Neutrophil (primary cell): ENCODE measurements at regions not wholly inside any gene's neighbourhood (a gene's known extent, or its start where the extent isn't known, plus 50 kb on each side); places are given as distances from the start of the nearest gene placed in this dataset.

Experiments
- H3K27ac ChIP-seq: fragments of 200-600 bp; sonication (generic); 2 replicates; pipeline ENCODE4 v1.5.1; 2016; ENCODE audit warnings: mild to moderate bottlenecking, moderate library complexity
- H3K27me3 ChIP-seq: fragments of 200-600 bp; sonication (generic); 2 replicates; pipeline ENCODE4 v1.6.0; 2016; ENCODE audit warnings: mild to moderate bottlenecking
- H3K36me3 ChIP-seq: fragments of 200-600 bp; sonication (generic); 2 replicates; pipeline ENCODE4 v1.5.1; 2017
- H3K4me1 ChIP-seq, 2 experiments: fragments of 200-600 bp in 1 of 2; sonication (generic) in 1 of 2; 1 replicate in 1 of 2; 2 replicates in 1 of 2; pipeline versions ENCODE4 v1.5.1 to v1.6.1; 2013 to 2016; ENCODE audit warnings: low read depth in 1 of 2, low read length in 1 of 2, mild to moderate bottlenecking in 1 of 2, moderate library complexity in 1 of 2; ENCODE audit not compliant: control insufficient read depth in 1 of 2, insufficient read depth in 1 of 2
- H3K4me3 ChIP-seq, 2 experiments: fragments of 200-600 bp in 1 of 2; sonication (generic) in 1 of 2; 1 replicate in 1 of 2; 2 replicates in 1 of 2; pipeline ENCODE4 v1.5.1; 2013 to 2016; ENCODE audit warnings: low read depth in 1 of 2, low read length in 1 of 2, mild to moderate bottlenecking in 1 of 2, moderate library complexity in 1 of 2
- H3K9me3 ChIP-seq: fragments of 200-600 bp; sonication (generic); 2 replicates; pipeline ENCODE4 v1.5.1; 2016
- CTCF ChIP-seq: fragments of 200-600 bp; sonication (generic); IDR thresholded peaks from 2 replicates; pipeline ENCODE4 v1.5.1; 2016; ENCODE audit warnings: antibody characterized with exemption

DNA sequence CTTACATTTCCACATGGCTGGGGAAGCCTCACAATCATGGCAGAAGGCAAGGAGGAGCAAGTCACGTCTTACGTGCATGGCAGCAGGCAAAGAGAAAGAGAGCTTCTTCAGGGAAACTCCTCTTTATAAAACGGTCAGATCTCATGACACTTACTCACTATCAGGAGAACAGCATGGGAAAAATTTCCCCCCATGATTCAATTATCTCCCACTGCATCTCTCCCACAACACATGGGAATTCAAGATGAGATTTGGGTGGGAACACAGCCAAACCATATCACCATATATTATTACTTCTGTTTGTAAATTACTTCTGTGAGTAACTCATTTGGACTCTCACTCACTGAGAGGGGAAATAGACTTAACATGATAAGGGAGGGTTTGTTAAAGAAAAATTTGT, 1496.8 kb upstream of the TMEM132C start:
- no peak for TF ChIP-seq CTCF
- Histone ChIP-seq H3K27me3 (no peaks in the 10 kb centered on the region), H3K4me1 (no peaks in the 10 kb centered on the region), H3K36me3 (no peaks in the 10 kb centered on the region), H3K9me3 (peaks cover 3% of the 10 kb centered on the region), H3K27ac (no peak overlapping the region), H3K4me3 (no peak overlapping the region)

- no peak overlapping the region for H3K4me3 ChIP-seq
Observed at GRCh38 chr12:126772171-126772864, 1494.7 kb upstream of the TMEM132C start.

GRCh38 chr12:126773012-126773411, 1494.0 kb upstream of the TMEM132C start:
- no peak for TF ChIP-seq CTCF
- Histone ChIP-seq H3K27ac (no peak overlapping the region), H3K36me3 (no peaks in the 10 kb centered on the region), H3K4me1 (no peaks in the 10 kb centered on the region), H3K4me3 (no peak overlapping the region), H3K9me3 (no peaks in the 10 kb centered on the region), H3K27me3 (no peaks in the 10 kb centered on the region)

More at GRCh38 chr12:126772171-126772864, 1494.7 kb upstream of the TMEM132C start:
- no peaks in the 10 kb centered on the region for H3K36me3 ChIP-seq
- TF ChIP-seq CTCF, result no peak
- no peaks in the 10 kb centered on the region for H3K4me1 ChIP-seq
- no peak overlapping the region for H3K27ac ChIP-seq
- H3K27me3 ChIP-seq, result no peaks in the 10 kb centered on the region
- no peaks in the 10 kb centered on the region for H3K9me3 ChIP-seq

GRCh38 chr12:126773491-126773890, 1493.5 kb upstream of the TMEM132C start:
- Histone ChIP-seq H3K4me3 (no peak overlapping the region), H3K27me3 (no peaks in the 10 kb centered on the region), H3K4me1 (no peaks in the 10 kb centered on the region), H3K36me3 (no peaks in the 10 kb centered on the region), H3K9me3 (no peaks in the 10 kb centered on the region), H3K27ac (no peak overlapping the region)
- TF ChIP-seq CTCF, result no peak

GRCh38 chr12:126776026-126776655, 1490.8 kb upstream of the TMEM132C start:
- TF ChIP-seq CTCF, result no peak

More at GRCh38 chr12:126776026-126776655, 1490.8 kb upstream of the TMEM132C start:
- H3K9me3 ChIP-seq, result no peaks in the 10 kb centered on the region
- no peaks in the 10 kb centered on the region for H3K4me1 ChIP-seq
- no peak overlapping the region for H3K27ac ChIP-seq
- H3K36me3 ChIP-seq, result no peaks in the 10 kb centered on the region
- H3K27me3 ChIP-seq, result no peaks in the 10 kb centered on the region
- no peak overlapping the region for H3K4me3 ChIP-seq
